HTR-8/SVneo (cell line): ENCODE measurements at regions not wholly inside any gene's neighbourhood (a gene's known extent, or its start where the extent isn't known, plus 50 kb on each side); places are given as distances from the start of the nearest gene placed in this dataset.
"Not testable (repeated sequence)": the region's sequence is repeated elsewhere in the genome, so short reads cannot be mapped to it uniquely, and the experiment has no call there.

Source experiments
- DNase-seq: peaks from one replicate; pipeline ENCODE4 v3.0.0; 2011; ENCODE audit warnings: low spot score, mixed read lengths; ENCODE audit not compliant: insufficient read length
- FAIRE-seq: peaks from 2 replicates; lab custom pipeline; 2011; peaks lifted over from hg19 to GRCh38; lab: Jason Lieb, UNC

DNA sequence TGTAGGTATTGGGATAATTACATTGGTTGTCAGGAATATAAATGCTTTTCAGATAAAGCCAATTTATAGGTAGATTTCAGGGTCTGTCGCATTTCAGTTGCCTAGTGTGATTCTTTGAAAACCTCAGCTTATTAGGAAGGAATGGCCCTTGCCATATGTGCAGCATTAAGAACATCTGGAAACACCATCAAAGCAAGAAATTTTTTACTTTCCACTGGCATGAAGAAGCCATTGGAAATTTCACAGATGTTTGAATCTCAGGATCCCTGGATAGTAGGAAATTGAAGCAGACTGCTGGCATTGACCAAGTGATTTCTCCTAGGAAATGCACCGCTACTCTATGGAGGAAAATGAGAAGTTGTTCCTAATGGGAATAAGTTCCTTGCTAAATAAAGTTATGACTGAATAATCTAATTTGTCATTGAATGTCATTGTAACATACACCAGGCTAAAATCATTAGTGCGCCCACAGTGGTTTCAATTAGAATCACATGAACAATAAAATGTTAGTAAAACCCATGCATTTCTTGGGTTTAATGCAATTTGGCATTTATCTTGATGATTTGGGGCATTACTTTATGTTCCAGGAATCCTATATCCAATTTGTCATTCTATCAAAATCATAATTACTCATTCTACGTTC, 950.1 kb downstream of the EPHA7 start:
- no peak for FAIRE-seq
- DNase-seq: no peak

DNA sequence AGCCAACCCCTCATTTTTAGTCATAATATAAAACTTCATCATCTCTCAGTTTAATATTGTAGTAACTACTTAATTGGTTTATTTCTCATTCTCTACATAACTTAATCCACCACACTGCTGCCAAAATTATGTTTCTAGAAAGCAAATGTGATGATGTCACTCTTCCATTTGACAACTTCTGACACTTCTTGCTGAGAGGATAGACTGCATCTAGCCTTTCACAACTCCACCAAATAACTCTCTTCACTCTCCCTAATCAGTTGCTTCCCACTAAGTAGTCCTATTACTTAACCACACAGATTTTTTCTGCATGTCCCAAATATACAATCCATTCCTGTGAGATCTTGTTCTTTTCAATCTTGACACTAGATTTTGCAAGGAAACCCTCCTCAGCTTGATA, 951.3 kb downstream of the EPHA7 start:
- FAIRE-seq (no peak), DNase-seq (no peak)

DNA sequence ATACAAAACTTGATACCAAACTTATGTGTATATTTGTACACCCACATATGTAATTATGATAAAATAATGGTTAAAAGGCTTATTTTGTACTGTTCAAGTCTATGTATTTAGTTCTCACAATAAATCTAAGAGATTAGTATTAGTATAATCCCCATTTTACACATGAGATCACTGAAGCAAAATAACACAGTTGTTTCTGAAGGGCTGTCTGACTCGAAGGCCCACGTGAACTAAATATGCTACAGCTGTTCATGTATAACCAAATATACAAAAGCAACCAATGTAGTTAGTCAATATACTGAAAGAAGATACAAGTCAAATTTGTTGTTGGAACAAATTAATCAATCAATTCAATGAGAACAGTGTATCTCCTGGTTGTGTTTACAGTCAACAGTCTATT, 959.2 kb downstream of the EPHA7 start:
- no peak for DNase-seq
- FAIRE-seq: no peak

DNA sequence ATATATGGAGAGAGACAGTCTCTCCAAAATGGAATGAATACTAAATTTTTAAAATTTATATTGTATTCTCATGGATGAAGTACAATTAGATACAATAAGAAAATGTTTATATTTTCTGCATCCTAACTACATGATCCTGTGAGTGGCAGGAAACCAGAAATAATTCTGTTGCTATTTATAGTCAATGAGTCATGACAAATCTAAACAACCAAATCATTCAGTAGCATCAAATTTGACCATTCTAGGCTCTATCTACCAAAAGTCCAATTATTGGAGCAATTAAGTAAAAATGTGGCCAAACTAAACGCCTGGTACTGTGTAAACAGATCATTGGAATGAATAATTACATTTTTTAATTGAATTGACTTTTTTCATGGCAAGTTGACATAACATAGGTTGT, 959.8 kb downstream of the EPHA7 start:
- no peak for FAIRE-seq
- DNase-seq: no peak

DNA sequence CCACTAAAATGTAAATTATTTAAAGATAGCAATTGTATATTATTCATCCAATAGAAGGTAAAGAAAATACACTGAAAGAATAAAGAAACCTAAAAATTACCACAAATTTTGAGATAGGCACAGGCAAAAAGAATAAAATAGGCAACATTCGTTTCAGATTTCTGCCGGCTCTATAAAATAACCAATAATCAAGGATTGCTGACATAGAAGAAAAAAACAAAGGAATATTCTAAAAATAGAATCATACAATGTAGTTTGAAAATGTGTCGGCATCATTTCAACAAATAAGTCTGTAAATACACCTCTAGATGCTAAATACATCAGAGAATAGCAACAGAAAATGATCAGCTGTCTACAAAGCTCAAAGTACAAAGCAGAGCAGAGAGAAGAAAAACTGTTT, 973.3 kb downstream of the EPHA7 start:
- no peak for DNase-seq
- no peak for FAIRE-seq

DNA sequence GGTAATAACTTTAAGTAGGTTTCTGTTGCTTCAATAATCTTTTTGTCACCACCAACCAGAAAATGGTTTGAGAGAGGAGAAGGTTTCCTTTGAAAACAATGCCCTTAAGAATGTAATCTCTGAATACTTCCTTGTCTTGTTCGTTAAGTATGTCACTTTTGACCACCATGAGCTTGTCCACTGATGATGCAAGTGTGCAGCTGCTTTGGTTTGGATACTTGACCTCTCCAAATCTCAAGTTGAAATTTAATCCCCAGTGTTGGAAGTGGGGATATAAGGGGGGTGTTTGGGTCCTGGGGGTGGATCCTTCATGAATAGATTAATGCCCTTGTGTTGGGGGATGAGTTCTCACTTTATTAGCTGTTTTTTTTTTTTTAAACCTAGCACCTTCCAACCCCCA, 985.4 kb downstream of the EPHA7 start:
- DNase-seq: no peak
- no peak for FAIRE-seq

DNA sequence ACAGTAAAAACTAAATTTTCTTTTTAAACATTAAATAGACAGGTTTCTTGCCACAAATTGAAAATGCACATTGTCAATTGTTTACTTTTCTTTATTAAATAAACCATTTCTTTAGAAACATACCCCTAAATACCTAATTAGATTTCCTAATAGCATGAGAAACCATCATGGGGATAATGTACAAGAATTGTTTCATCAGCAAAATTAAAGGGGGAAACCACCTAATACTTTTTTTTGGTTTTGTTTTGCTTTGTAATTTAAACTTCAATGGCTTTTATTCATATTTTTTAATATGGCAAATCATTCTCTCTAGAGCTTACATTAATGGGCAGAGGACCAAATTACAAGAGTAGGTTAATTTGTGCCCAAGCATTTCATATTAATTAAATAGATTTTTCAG, 987.9 kb downstream of the EPHA7 start:
- no peak for DNase-seq
- no peak for FAIRE-seq

DNA sequence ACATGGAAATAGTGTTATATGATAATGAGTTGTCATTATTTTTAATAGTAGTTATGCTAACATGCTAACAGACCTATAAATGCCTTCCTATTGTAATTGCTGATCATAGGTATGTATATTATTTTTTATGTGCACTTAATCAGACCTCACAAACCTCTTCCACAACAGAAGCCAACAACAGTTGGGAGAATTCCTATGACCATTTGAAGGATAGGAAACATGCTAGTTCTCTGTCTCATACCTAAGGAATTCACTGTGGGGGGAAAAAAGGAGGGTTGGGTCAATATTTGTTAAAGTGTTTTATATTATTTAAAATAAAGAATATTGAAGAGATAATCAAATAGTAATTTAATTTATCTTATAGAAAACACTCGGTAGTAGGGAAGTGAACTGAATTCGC, 990.9 kb downstream of the EPHA7 start:
- FAIRE-seq: no peak
- no peak for DNase-seq

DNA sequence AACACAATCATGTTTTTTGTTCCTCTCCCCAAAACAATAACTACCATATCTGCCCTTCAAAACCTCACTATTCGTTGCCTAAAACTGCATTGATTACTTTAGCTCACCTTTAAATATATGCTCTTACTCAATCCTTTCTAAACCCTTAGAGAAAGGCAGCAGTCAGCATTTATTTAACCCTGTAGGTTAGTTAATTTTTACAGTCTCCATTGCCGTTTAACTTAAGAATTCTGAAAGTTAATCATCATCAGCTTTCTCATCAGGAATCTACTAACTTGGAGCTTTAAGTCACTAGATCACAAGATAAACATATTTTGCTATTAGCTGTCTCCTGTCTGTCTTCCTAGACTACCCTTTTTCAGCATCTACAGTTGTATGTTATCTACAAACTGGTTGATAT, 991.9 kb downstream of the EPHA7 start:
- no peak for FAIRE-seq
- no peak for DNase-seq

DNA sequence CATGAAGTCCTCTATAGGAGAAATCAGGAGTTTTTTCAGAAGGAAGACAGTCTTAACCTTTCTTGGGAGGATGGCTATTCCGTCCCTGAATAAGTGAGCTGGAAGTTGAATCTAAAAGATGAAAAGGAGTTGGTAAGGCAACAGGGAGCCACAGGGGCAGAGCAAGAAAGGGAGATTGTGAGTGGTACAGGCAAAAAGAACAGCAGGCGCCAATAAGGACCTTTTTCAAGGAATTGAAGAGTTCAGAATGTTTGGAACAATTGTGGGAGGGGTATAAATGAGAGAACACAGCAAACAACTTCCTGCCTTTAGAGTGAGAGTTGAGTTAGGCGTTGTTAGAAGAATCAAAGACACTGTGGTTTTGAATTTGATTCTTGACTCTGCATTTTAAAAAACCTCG, 1003.7 kb downstream of the EPHA7 start:
- FAIRE-seq (no peak), DNase-seq (no peak)

DNA sequence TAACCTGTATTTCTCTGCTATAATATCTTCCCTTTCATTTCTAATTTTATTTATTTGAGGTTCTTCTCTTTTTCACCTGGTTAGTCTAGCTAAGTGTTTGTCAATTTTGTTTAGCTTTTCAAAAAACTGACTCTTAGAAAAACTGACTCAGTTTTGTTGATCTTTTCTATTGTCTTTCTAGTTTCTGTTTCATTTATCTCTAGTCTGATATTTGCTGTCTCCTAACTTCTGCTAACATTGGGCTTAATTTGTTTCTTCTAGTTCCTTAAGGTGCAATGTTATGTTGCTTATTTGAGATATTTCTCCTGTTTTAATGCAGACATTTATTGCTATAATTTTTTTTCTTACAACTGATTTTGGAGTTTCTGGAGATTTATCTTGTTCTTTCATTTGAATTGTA, 1011.0 kb downstream of the EPHA7 start:
- DNase-seq (no peak), FAIRE-seq (no peak)

DNA sequence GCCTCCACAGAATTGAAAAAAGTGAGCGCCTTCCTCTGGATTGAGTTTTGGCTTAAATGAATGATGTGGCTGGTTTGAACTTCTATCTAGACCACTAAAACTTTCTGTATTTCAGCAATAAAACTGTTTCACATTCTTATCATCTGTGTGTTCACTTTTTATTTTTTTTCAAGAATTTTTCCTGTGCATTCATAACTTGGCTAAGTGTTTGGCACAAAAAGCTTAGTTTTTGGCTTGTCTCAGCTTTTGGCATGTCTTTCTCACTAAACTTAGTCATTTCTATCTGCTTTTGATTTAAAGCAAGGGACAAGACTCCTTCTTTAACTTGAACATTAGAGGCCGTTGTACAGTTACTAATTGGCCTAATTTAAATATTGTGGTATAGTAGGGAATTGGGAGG, 1015.1 kb downstream of the EPHA7 start:
- FAIRE-seq: no peak

DNA sequence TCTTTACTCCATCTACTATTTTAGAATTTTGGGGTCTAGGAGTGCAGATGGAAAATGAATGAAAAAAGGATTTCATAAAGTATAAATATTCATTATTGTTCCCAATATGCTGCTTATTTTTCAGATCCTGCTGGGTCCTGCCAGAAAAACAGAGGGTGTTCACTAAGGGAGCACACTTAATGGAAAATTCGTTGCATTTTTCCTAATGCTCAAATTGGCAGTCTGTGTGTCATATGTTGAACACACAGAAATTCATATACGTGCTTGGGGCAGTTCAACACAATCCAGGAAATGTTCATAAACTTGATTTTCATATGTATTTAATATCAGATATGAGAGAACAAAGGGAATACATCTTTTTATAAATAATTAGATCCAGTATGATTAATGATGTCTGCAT, 1019.4 kb downstream of the EPHA7 start:
- FAIRE-seq (no peak), DNase-seq (no peak)

More for the DNA sequence above, 1015.1 kb downstream of the EPHA7 start:
- no peak for DNase-seq

DNA sequence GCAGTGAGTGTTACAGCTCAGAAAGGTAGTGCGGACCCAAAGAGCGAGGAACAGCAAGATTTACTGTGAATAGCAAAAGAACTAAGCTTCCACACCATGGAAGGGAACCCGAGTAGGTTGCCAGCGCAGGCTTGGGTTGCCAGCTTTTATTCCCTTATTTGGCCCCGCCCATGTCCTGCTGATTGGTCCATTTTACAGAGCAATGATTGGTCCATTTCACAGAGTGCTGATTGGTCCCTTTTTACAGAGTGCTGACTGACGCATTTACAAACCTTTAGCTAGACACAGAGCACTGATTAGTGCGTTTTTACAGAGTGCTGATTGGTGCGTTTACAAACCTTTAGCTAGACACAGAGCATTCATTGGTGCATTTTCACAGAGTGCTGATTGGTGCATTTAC, 1030.7 kb downstream of the EPHA7 start:
- FAIRE-seq, DNase-seq: not testable (repeated sequence)

DNA sequence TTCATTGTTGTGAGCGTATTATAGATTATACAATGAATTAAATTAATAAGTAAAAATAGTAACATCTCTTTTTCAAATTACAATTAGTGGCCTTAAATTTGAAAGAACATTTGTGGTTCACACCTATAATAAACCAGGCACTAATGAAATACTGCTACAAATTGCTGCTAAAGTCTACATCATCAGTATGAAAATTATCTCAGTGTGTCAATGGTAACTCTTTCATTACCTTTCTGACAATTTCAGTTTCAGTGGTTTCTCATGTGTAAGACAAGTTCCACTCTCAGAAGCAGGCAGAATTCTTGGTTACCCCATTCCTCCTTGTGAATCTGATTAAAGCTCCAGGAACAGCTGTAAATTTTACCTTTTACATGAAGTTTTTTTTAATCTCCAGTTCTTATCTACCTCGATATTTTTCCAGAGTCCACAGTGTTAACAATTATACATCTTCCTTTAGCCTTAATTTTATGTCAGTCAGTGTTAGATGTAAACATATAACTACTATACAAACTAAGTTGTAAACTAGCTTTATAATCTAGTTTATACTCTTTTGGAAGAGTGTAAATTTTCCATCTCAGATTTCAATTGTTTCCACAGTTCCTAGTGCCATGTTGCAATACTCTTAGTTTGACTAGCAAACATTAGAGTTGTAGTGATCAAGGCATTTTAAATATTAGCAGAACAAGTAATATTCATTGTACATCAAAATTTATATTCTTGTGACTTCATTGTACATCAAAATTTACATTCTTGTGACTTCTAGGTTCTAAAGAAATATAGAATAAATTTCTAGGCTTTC, 1038.4 kb downstream of the EPHA7 start:
- DNase-seq (no peak), FAIRE-seq (no peak)

DNA sequence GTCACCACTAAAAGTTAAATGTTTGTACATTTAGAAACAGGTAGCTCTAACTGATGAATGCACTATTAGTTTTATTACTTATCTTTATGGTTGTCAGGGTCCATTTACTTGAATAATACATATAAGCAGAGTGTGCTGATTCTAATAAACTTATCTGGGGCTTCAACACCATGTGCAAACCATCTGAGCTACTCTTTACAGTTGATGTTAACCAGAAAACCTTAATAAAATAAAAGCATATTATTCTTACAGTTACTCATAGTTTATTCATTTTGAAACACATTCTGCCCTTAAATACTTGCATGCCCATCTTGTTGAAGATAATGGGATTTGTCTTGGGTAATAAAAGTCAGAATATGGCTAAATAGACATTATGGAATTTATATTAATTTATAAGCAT, 1042.2 kb downstream of the EPHA7 start:
- FAIRE-seq (no peak), DNase-seq (no peak)

DNA sequence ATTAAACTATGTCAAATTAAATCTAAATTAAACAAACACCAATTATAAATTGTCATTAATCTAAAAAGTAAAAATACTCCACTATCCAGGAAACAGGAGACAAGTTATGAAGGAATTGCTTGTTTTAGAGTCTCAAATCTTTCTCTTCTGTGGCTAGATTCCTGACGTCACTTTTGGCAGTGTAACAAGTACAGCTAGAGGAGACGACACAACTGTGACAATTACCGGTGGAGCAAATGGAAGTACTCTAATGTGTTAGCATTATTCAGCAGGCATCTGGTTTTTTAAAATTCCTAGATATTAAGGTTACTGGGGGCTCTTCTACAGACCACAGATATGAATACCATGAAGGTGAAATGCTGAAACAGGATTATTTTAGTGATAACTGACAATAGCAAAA, 1042.7 kb downstream of the EPHA7 start:
- DNase-seq: no peak
- FAIRE-seq: no peak

DNA sequence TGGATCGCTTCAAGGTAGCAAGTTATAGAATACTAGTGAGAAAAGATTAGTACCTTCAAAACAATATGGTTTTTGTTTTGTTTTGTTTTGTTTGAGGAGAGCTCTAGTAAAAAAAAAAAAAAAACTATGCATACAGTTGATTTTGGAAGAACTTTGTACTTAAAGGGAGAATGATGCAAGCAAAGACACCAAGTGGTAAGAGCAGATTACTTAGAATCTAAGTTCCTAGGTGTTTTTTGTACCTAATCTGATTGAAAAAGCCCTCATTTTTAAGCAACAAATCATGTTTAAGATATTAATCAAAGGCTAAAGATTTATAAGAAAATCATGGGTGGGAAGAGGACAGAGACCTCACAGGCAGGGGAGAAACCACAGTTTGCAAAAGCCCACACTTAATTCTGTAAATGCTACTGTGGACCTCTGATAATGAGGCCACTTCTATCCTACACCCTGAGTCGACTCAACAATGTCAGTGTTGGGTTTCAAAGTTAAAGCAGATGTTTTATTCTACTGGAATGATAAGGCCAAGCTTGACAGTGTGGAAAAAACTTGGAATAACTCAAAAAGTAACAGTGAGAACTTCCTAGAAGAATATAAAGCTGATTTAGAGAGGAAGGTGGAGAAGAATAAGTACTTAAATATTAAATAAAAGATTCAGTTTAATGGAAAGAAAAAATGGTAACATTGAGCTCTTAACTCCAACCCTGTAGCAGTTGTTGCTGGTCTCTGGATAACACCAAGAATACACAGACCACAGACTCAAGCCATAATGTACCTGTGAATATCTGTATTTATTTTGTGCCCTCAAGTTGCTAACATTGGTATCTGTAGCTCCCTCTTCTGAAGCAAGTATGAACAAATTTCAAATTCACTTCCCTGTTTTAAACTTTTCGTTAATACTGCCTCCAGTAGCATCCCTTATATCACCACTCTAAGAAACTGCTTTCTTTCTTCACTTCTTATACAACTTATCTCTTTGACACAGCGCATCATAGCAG, 1047.8 kb downstream of the EPHA7 start:
- no peak for DNase-seq
- no peak for FAIRE-seq

DNA sequence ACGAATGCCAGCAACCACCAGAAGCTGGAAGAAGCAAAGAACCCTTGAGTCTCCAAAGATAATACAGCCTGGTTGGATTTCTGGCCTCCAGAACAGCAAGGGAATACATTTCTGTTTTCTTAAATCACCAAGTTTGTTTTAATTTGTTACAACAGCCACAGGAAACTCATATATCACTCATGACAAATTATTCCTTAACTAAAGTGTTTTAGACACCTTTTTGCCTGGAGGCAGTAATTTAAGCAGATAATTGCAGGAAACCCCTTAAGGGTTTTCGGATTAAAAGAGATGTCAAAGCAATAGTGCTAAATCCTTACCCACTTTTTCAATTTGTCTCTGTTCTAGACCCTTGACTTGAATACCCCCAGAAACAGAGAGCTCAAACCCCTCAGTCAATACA, 1050.0 kb downstream of the EPHA7 start:
- no peak for FAIRE-seq
- no peak for DNase-seq

DNA sequence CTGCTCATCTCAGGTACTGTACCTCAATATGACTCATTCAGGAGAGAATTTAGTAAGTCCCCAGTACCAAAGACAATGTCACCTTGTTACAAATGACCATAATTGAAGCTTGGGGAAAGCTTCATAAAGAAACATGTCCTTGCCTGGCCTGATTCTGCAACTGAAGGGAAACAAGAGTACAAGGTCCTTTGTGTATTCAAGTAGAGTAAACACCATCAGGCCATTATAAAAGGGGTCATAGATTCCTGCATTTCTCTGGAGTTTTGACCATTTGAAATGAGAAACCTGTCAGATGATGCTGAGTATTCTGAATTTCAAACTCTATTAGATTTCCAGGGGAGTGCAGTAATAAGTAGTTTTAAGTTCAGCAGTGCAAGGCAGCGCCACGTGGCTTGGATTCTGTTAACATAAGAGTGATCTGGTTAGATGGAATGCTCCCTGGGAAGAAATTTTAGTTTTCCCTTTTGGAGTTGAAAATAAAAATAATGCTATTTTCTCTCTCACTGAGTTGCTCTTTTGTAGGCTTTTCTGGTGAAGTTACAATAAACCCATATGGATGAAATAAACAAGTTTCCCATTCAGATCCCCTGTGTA, 1054.3 kb downstream of the EPHA7 start:
- FAIRE-seq (no peak), DNase-seq (no peak)
